HUDEP-2 (cell line): ENCODE measurements at regions not wholly inside any gene's neighbourhood (a gene's known extent, or its start where the extent isn't known, plus 50 kb on each side); places are given as distances from the start of the nearest gene placed in this dataset.
A peak's percentile ranks its signal among the peaks of the same experiment; 100 is the strongest.
"Not testable (repeated sequence)": the region's sequence is repeated elsewhere in the genome, so short reads cannot be mapped to it uniquely, and the experiment has no call there.

ENCODE experiments used
- DNase-seq, 76 experiments: peaks; one replicate each; lab custom pipeline; 2025; ENCODE audit not compliant: unreplicated experiment in 76 of 76; lab: John Stamatoyannopoulos, UW

DNA sequence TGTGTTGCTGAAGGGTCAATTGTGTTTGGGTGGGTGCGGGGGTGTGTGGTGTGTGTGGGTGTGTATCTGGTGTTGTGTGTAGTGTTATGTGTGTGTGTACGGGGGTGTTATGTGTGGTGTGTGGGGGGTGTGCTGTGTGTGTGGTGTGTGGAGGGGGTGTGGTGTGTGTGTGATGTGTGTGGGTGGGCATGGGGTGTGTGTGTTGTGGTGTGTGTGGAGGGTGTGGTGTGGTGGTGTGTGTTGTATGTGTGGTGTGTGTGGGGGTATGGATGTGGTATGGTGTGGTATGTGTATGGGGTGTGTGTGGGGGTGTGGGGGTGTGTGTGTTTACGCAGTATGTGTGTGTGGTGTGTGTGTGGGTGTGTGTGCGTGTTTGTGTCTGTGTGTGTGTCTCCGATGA, 110.8 kb downstream of the ZNF22 start:
- DNase-seq, result no peak

DNA sequence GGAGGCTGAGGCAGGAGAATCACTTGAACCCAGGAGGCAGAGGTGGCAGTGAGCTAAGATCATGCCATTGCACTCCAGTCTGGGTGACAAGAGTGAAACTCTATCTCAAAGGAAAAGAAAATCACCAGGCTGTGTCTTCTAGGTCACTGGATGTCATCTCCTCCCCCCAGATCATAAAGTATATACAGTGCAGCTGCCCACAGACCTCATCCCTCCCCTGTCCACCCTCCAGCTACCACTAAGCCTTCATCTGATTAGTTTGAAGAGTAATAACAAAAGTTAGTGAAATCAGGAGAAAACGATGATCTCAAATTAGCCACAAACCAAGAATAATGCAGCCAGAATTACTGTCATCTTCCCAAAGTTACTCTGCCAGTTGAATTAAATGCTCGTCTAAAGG, 117.2 kb downstream of the ZNF22 start:
- DNase-seq, result not testable (repeated sequence)

DNA sequence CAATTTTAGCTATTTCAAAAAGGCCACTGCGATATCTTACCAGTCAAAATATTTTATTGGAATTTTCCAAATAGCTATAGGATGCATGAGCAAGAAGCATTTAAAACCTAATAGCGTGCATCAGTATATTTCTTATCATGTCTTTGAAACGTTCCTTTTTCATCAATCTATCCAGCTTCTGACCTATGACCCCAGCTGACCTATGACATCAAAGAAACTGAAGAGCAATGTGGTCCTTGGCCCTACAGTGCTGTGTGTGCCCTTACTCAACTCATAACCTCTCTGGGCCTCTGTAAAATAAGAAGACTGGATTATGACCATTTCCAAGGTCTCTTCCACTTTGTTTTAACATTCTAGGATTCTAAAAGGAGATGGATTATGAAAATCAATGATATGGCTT, 118.2 kb downstream of the ZNF22 start:
- no peak for DNase-seq

DNA sequence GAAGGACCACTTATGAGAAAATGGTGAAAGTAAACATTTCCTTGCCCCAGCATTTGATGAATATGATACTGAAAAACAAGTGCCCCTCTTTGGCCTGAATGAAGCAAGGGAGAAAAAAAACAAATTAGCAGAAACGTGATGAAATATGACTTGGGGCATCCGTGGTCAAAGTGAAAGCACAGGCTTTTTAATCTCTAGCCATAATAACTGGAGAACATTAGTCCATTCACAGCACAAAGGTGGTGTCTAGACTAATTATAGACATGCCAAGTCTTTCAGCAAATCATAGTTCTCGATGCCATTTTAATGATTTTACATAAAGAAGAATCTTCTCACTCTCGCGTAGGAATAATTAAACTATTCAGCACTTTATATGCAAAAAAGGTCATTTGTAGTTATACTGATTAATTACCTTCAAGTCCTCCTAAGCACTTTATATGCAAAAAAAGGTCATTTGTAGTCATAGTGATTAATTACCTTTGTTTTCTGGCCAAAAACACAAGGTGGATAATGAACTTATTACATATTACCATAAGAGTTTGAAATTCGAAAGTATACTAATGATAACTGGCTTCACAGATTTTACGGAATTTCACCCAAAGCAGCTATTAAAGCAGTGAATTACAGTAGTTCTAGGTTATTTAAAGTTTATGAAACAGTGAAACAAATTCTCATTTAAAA, 121.6 kb downstream of the ZNF22 start:
- not testable (repeated sequence) for DNase-seq

DNA sequence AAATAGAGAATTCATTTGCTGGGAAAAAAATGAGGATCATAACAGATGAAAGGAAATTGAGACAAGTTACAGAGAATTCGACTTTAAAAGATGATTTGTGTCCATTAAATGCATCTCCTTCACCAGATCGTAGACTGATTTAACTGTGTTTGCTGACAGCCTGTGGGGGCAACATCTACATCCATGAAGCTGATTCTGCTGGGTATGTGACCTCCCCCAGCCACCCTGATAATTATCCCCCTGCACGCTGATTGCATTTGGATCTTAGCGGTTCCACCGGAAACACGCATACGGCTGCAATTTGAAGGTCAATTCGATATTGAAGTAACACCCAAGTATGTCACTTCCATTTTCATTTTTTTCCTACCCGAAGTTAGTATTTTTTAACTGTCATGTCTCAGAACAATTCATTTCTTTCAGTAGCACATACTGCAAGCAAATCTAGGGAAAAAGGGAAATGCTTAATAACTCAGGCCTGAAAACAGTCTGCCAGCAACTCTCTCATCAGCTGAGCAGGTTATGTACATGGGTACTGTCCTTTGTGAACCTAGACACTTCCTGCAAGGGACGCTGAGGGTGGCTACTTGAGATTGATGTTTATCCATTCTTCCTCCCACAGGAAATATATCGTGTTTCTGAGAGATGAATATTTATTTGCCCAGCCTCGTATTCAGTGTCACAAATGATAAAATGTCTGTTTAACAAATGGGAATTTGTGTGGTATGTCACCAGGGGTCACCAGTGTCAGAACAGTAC, 134.9 kb downstream of the ZNF22 start:
- DNase-seq, result no peak

DNA sequence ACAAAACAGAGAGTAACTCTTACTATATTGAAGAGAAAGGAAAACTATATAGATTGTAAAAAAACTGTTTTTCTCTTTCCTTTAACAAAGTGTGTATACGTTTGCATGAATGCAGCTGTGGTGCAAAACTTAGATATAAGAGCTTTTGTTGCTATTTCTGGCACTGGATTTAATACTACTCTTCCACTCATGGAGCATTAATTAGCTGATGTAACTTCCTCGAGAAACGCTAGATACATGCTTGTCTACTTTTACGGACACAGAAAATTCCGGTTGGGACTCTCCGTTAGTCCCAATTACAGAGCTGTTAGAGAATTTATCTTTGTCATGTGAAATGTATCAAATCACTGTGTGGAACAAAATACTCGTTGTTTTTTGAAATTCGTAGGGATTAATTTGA, 135.5 kb downstream of the ZNF22 start:
- no peak for DNase-seq

DNA sequence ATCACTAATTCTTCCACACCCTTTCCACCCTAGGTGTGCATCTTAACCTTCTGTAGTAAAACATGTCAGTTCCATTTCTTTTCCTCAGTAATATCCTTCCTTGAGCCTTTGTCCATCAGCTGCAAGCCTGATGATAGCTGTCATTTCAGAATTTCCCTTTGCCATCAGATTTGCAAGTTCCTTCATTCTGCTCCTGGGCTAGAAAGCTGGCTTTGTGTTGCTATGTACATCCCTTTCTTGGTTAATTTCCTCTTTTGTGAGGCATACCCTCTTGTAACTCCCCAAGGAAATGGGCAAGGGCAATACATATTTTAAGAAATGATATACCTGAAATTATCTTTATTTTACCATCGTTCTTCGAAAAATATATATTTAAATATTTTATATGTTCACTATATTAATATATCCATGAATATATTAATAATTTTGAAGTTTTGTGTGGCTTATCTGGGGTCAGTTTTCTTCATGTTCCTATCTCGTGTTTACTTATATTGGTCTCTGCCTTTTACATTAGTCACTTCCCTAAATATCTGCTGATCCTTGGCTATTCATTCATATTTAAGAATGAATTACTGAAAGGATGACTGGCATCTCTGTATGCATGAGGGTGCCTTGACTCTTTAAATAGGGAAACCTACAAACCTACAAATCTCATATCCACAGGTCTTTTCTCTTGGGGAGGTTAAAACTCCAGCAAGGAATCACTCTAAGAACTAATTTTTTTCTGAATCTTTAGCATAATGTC, 143.8 kb downstream of the ZNF22 start:
- DNase-seq, result no peak

DNA sequence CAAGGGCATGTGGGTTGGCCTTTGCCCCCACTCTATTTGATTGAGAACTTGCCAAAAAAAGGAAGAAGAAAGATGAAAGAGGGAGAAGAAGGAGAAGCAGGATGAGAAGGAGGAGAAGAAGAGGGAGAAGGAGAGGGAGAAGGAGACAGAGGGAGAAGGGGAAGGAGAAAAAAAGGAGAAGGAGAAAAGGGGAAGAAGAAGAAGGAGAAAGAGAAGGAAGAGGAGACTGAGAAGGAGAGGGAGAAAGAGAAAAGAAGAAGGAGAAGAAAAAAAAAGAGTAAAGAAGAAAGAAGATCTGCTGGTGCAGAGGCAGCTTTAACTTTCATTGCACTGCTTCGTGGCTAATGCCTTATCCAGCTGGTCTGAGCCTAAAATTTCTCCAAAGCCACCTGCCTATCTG, 144.4 kb downstream of the ZNF22 start:
- not testable (repeated sequence) for DNase-seq

DNA sequence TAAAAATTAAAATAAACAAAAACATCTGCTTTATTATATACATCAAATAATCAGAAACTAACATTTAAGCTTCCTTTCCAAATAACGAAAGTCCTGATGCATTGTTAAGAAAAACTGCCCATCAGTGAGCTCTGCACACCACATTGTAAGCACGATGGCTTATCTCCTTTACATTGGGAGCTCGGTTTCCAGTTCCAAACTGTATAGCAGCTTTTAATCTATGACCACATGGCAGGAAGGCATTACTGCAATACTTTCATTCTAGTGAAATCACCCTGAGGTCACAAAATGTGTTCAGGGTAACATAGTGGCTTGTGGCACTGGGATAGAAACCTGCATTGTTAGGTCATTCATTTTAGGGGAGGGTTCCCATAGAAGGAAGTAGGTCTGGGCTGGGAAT, 146.3 kb downstream of the ZNF22 start:
- DNase-seq, result no peak

DNA sequence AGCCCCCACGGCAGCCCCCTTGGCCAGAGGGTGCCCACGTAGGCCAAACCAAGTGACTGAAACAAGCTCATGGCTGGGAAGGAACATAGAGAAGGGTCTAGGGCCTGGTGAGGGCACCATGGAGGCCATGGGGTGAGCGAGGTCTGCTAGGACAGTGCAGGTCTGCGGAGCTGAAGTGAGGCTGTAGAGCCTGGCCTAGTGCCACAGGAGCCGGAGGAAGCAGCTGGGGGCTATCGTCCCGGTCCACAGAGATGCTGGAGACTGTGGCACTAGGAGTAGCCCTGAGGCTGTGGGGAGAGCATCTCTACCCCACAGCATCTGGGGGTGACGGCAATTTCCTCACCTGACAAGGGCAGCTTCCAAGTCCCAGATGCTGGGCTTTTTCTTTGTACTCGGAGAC, 150.3 kb downstream of the ZNF22 start:
- DNase-seq, result no peak

DNA sequence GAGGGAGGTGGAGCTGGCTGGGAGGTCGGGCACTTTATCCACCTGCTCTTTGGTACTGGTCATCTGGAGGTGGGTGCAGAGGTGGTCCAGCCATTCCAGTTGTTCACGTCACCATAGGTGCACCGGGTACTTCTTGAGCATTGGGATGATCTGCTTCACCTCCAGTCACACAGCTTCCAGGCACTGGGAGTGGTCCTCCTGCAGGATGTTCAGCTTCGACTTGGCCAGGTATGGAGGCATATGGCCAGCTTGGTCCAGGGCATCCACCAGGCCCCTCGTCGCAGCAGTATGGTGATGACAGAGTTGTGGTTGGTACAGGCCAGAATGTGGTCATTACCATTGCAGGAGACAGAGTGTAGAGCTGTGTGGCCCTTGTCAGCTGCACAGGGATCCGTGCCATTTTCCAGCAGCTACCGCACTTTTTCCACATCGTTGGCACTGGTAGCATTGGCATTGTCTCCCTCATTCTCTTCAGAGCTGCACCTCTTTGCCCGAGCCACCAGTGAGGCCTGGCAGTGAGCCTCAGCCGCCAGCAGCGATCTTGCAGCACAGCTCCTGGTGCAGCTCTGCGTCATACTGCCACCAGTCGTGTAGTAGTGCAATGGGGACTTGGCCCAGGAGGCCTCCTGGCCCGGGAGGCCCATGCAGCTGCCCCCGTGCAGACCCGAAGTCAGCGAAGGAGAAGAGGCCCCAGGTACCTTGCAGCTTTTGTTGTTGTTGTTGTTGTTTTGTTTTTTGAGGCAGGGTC, 150.9 kb downstream of the ZNF22 start:
- DNase-seq, result no peak

DNA sequence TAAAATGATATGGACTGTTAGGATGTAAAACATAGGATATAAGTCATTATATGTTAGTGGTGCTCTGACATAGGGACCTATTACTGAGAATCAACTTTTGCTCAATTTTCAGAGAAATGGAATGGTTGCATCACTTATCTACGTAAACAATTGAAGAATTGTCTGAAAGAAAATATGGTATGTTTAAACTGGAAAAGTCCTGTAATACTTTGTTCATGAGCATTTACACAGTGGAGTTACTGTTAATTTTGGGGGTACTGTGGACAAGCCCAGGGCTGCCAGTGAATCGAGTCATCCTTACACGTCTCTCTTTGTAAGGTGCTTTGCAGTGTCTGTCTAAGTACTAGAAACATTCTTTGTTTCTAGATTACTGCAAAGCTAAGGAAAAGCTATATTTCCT, 152.0 kb downstream of the ZNF22 start:
- DNase-seq, result no peak

DNA sequence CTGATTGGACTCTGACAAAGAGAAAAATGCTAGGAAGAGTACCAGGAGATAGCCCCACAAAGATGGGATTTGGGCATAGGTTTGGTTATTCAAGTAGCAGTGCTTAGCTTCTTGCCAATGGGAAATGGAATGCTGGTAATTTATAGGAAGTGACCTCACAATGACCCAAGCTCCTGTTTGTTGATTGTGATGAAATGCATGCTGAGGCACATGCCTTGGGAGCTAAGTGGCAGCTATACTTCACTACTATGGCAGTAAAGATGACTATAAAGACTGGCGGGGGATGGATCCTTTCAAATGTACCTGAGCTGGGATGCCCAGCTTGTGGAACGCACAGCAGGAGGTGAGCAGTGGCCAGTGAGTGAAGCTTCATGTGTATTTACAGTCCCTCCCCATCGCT, 153.8 kb downstream of the ZNF22 start:
- DNase-seq, result no peak

DNA sequence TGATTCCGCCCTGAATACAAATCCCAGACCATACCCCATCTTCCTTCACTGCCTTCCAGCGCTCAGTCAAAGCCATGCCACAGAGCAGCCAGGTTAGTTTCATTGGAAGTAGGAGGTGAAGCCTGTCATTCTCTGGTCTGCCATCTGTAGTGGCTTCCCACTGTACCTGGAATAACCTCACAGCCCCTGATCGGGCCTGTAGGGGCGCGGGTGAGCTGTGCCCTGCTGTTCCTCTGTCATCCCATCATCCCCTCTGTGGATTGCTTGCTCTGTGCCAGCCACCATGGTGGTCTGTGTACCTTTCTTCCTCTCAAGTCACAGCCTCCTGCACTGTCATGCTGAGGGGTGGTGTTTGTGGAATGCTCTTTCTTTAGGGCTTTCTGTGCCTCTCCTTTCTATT, 155.1 kb downstream of the ZNF22 start:
- no peak for DNase-seq

DNA sequence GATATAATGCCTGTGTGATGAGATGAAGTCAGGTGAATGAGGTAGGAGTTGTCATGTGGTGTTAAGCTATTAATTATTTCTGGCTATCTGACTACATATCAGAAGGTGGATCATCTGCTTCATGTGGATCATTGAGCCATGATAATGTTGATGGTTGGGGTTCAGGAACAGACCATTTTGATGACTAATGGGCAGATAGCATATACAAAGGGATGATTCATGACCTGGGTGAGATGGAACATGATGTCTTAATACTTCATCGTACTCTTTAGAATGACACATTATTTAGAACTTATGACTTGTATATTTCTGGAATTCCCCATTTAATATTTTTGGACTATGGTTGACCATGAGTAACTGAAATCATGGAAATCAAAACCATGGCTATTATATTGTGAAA, 155.1 kb downstream of the OR13A1 start:
- DNase-seq, result no peak

DNA sequence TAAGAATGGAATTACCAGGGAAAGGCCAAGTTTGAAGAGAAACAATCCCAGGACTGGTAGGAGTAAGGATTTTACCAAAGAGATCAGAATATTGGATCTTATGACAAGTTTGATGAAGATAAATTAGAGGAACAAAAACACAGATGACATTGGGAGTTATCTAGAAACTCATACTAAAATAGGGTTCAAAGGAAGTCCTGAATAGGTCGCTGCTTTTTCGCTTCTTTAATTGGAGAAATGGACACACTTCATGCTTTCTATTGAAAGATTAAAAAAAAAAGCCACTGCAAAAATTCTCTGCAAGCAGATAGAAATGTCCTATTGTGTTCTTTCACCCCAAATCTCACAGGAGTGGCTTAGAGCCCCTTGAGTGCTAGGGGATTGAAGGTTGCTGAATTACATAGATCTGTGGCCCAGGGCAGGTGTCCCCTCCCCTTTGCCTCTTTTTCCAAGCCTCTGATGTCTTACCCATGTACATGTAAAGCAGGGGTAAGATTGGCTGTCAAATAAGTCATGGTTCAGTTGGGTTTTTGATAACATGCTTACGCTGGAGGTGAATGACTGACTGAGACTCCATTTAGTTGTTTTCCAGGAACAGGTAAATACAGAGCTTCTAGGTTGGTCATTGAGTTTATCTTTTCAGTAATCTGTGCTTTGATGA, 152.0 kb downstream of the OR13A1 start:
- DNase-seq, result no peak

DNA sequence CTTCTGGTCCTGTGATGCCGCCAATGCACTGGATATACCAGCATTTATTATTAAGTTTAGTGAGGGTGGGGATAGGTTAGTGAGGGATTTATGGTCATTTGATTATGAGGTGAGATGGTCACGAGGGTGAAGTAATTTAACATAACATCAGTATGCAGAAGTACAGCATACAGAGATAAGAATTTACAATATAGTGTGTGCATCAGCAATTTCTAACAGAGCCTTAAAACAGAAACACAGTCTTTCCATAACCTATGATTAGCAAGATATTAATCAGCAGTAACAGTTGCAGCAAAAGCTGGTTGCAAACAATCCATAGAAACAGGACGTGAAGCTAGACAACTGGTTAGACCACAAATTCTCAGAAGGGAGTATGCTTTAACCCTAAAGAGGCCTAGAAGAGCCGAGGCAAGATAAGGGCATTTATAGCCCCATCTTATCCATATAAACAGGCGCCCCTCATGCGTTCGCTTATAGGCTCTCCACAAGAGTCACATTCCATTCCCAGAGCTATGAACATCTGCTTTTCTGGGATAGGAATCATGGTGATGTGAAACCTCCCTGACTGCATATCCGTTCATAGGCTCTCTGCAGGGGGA, 139.8 kb downstream of the OR13A1 start:
- DNase-seq, result peak in 40 of 76 experiments; percentile 2 to 84 (median 34)

DNA sequence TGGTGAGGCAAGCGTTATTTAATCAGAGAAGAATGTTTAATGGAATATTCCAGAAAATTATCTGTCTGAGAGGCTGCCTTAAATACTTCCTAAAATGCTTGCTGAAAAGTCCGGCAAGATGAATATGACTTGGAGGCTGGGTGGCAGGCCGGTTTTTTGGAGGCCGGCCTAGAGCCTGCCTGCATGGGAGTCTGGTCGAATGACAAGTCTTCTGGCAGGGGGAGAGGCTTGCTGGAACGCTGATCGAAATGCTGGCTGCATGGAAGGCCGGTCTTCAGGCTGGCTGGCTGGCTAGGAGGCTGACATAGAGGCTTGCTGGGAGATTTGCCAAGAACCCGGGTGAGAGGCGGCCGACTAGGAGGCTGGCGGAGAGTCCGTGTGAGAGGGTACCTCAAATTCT, 135.7 kb downstream of the OR13A1 start:
- DNase-seq, result no peak

DNA sequence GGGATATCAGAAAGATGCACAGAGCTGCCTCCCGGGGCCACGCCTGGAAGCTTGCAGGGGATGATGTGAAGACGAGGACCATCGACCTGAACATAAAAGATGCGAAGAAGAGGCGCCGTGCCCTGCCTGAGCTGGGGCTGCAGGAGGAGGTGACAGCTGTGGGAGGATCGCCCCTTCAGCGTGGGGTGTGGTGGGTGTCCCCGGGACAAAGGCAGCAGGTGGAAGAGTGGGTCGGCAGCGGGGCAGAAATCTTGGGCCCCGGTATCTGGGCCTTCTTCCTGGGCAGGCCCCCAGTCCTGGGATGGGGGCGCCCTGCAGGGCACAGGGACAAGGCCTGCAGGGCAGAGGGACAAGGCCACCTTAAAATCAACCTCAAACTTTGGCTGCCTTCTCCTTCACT, 134.9 kb downstream of the OR13A1 start:
- no peak for DNase-seq
